NCI-H524 (cell line): ENCODE measurements at regions not wholly inside any gene's neighbourhood (a gene's known extent, or its start where the extent isn't known, plus 50 kb on each side); places are given as distances from the start of the nearest gene placed in this dataset.

ENCODE experiments used
- DNase-seq, 2 experiments: peaks; one replicate each; lab custom pipeline; 2025; lab: John Stamatoyannopoulos, UW

- DNase-seq: no peak
These were observed 169.8 kb upstream of the ERBB4 start for GRCh38 chr2:212708355-212708754.

DNA sequence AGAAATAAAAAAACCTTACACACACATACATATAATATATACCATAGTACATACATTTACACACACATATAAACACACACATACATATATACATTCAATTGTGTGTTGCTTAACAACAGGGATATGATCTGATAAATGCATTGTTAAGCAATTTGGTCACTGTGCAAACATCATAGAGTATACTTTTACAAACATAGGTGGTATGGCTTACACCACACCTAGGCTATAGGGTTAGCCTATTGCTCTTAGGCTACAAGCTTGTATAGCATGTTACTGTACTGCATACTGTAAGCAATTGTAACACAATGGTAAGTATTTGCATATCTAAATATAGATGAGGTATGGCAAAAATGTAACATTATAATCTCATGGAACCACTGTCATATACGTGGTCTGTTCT lies 156.8 kb upstream of the ERBB4 start:
- DNase-seq: no peak

GRCh38 chr2:212694398-212694797 lies 155.8 kb upstream of the ERBB4 start:
- DNase-seq: no peak

GRCh38 chr2:212692466-212692865 lies 153.9 kb upstream of the ERBB4 start:
- no peak for DNase-seq

GRCh38 chr2:212686285-212686895 lies 147.8 kb upstream of the ERBB4 start:
- DNase-seq: peak; percentile 26 to 63

DNA sequence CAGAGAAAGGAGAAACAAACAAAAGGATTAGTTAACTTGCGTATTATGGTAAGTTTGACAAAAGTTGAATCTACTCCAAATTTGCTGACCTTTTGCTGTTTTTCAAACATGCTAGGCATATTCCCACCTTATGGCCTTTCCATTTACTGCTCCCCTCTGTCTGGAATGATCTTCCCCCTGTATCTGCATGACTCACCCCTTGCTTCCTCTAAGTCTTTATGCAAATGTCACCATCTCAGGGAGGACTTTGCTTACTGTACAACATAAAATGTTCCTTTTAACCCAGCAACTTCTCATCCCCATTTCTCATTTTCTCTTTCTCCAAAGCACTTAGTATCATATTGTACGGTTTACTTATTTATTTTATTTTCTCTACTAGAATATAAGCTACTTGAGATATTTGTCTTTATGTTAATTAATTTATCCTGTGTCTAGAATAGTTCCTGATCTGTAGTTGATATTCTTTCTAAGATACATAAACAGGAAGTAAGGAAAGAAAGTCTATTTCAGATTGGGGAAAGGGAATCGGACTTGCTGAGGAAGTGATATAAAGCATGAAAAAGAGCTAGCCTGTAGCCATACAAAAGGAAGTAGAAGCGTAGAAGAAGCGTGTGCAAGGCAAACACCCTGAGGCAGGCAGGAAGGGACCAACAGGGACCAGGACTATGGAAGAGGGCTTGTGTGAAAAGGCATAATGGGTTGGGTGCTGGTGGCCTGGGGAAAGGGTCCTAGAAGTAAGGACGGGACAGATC lies 144.9 kb upstream of the ERBB4 start:
- no peak for DNase-seq

- DNase-seq: no peak
These were observed 144.3 kb upstream of the ERBB4 start for GRCh38 chr2:212682937-212683336.

GRCh38 chr2:212677466-212677865 lies 138.9 kb upstream of the ERBB4 start:
- no peak for DNase-seq

- no peak for DNase-seq
These were observed 133.6 kb upstream of the ERBB4 start for GRCh38 chr2:212672186-212672585.

DNA sequence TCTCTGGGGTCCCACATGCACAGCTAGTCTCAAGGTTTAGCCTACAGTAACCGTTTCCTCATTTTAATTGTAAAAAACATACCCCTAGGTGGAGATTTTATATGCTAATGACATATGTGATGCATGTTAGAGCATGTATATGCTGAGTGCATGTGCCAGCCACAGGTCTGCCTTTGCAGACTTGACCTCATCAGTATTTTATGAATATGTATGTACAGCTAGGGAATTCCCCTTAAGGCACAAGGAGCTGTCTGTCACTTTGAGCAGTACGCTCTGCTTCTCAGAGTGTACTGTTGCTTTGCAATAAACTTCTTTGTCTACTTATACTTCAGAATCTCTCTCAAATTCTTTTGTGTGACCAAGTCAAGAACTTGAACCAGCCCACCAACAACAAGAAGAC lies 131.2 kb upstream of the ERBB4 start:
- DNase-seq: no peak

DNA sequence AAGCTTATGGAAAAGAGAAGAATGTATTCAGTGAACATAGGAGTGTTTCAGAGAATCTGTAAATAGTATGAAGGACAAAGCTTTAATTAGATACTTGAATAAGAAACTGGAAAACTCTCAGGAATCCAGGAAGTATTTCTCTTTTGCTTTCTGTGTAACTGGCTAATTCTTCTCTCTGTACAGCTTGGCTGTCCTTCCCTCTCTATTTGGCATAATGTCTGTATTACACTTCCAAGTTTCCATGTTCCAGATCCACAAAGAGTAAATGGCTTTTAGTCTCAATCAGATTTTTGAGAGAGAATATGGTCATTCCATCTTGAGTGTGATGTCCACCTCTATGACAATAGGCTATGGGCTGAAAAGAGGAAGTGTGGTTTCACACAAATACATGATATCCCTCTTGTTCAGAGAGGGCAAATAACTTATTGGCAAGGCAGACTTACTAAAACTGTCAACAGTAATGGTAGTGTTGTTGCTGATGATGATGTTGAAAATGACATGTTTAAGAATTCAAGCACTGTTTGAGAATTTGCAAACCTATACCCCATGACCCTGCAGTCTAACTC lies 129.2 kb upstream of the ERBB4 start:
- DNase-seq: no peak

GRCh38 chr2:212665948-212666347 lies 127.3 kb upstream of the ERBB4 start:
- DNase-seq: peak in 1 of 2 experiments; percentile 12

- DNase-seq: no peak
These were observed 120.8 kb upstream of the ERBB4 start for GRCh38 chr2:212659441-212659840.

DNA sequence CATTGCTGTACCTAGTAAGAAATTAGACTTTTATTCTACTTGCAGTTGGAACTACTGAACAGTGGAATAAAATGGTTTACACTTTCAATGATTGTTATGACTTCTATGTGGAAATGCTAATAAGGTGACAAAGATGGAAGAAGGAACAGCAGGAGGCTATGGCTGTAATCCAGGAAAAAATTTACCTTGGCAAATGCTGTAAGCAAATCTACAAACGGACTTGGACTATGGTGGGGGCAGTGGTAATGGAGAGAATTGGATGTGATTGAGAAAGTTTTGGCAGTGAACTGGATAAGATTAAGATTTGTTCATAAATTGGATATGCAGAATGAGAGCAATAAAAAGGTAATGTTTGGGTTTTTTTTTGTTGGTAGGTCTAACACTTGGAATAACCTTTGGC lies 111.0 kb upstream of the ERBB4 start:
- DNase-seq: no peak

- no peak for DNase-seq
These were observed 108.2 kb upstream of the ERBB4 start for GRCh38 chr2:212646698-212647366.

DNA sequence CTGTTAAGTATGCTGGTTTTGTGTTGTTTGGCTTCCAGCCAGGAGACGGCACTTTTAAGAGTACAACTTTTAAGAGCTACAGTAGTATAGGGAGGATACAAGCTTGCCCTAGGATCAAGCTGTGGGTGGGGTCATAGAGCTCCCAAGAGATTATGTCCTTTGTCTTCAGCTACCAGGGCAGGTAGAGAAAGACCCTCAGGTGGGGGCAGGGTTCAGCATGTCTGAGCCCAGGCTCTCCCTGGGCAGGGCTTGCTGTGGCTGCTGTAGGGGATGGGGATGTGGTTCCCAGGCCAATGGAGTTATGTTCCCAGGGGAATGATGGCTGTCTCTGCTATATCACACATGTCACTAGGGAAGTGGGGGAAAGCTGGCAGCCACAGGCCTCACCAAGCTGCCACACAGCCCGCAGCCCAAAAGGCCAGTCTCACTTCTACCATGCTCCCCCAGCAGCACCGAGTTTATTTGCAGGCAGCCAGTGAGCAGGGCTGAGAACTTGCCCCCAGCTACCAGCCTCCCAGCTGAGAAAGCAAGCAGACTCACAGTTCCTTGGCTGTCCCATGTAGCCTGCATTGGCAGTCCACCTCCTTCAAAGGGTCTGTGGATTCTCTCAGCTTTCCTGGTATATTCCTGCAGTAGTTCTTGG lies 105.7 kb upstream of the ERBB4 start:
- DNase-seq: no peak

GRCh38 chr2:212640428-212640827 lies 101.8 kb upstream of the ERBB4 start:
- DNase-seq: no peak

DNA sequence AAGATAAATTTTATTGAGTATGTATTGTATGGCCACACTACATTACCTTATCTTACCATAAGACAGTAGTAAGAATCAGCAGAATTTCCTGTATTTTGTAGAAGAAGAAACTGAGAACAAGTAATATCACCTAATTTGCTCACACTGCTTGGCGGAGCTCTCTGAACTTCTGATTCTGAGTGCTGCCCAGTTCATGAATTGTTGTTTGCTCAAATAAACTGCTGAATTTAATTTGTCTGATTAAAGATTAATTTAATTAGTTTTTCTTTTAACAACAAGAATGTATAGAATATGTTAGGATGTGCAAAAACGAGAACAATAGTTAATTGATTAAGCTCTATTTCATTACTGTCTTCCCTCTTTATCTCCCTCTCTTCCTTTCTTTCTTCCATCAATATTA lies 100.1 kb upstream of the ERBB4 start:
- DNase-seq: no peak

DNA sequence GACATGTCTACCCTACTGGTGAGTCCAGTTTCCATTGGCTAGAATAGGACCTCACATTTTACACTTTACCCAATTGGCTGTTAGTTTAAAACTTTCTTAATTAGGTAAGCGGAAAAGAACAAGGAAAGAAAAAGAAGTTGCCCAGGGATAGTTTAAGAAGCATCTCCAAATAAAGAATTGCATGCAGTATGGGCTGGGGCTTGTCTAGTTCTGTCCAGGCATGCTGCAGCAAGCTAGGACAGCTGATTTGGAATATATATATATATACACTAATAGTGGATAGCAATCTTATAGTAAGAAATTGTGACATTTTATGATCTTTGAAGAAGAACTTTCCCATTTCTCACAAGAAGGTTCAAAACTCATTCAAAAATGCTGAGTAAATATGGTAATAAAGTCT lies 90.0 kb upstream of the ERBB4 start:
- DNase-seq: no peak

DNA sequence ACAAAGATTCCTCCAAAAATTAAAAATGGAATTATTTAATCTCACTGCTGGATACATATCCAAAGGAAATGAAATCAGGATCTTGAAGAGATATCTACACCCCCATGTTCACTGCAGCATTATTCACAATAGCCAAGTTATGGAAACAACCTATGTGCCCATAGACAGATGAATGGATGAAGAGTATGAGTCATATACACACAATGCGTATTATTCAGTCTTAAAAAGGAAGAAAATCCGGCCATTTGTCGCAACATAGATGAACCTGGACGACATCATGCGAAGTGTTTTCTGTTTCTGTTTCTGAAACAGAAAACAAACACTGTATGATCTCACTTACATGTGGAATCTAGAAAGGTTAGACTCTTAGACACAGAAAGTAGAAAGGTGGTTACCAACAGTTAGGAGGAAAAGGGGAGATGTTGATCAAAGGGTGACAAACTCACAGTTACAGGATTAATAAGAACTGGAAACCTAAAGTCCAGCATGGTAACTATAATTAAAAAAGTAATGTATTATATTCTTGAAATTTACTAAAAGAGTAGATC lies 87.8 kb upstream of the ERBB4 start:
- no peak for DNase-seq

GRCh38 chr2:212619954-212620353 lies 81.4 kb upstream of the ERBB4 start:
- DNase-seq: no peak

- no peak for DNase-seq
These were observed 80.0 kb upstream of the ERBB4 start for GRCh38 chr2:212618636-212619035.
